ENCODE measurements at regions not wholly inside any gene's neighbourhood (a gene's known extent, or its start where the extent isn't known, plus 50 kb on each side); places are given as distances from the start of the nearest gene placed in this dataset.

DNA sequence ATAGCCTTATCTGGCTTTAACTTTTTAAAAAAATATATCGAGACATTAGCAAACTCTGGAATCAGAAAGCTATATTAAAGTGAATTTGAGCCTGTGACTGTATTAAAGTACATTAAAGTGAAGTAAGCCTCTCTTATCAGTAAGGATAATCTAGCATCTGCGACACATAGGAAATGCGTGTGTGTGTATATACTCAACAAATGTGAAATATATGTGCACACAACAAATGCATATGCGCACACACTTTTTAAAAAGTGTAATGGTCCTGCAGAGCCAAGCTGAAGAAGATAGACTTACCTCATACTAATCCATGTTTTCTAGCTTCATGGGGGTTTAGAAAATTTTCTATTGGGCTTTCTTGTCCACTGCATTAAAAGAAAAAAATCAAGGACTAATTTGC, 437.1 kb downstream of the ZIC1 start:
- TF ChIP-seq, protein P1, sequence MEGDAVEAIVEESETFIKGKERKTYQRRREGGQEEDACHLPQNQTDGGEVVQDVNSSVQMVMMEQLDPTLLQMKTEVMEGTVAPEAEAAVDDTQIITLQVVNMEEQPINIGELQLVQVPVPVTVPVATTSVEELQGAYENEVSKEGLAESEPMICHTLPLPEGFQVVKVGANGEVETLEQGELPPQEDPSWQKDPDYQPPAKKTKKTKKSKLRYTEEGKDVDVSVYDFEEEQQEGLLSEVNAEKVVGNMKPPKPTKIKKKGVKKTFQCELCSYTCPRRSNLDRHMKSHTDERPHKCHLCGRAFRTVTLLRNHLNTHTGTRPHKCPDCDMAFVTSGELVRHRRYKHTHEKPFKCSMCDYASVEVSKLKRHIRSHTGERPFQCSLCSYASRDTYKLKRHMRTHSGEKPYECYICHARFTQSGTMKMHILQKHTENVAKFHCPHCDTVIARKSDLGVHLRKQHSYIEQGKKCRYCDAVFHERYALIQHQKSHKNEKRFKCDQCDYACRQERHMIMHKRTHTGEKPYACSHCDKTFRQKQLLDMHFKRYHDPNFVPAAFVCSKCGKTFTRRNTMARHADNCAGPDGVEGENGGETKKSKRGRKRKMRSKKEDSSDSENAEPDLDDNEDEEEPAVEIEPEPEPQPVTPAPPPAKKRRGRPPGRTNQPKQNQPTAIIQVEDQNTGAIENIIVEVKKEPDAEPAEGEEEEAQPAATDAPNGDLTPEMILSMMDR (IDR thresholded peaks at IDR 0.05): no peak
- TF ChIP-seq POLR2AphosphoS5 (IDR thresholded peaks at IDR 0.05): no peak

Data from gastroesophageal sphincter (tissue), 3 donors.